ENCODE measurements at regions not wholly inside any gene's neighbourhood (a gene's known extent, or its start where the extent isn't known, plus 50 kb on each side); places are given as distances from the start of the nearest gene placed in this dataset.

DNA sequence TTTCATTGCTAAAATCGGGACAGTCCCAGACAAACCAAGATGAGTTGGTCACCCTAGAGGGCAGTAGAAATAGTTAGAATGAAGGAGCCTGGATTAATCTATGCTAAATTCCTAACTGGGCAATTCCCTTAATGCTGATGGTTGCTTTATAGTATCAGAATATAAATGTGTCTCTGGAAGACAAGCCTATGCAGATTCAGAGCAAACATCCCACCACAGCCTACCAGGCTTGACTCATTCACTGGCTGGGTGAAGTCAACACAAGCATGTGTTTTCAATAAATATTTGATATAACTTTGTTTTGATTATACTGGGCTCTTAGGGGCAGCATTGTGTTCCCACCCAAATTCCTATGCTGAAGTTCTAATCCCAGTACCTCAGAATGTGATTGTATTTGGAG lies 79.3 kb downstream of the RMI1 start:
- Histone ChIP-seq H4K20me1 (ENCODE audit: insufficient read depth) (no peaks in the 10 kb centered on the region), H3K27ac (ENCODE audit: low read length) (no peak overlapping the region), H3K79me2 (replicated peaks; ENCODE audit: insufficient read depth, low read length) (no peaks in the 10 kb centered on the region), H3K27me3 (ENCODE audit: insufficient read depth, low read depth, low read length) (no peaks in the 10 kb centered on the region), H3K4me3 (ENCODE audit: low read length) (no peak overlapping the region), H3K9me2 (ENCODE audit: insufficient read depth, low read length) (no peaks in the 10 kb centered on the region), H3K4me2 (ENCODE audit: low read length) (no peak overlapping the region), H3K9me3 (ENCODE audit: low read length) (no peaks in the 10 kb centered on the region), H3K9ac (ENCODE audit: low read length) (no peak overlapping the region), H3K36me3 (ENCODE audit: insufficient read depth, low read length) (no peaks in the 10 kb centered on the region), H2AFZ (ENCODE audit: low read depth, low read length) (no peak overlapping the region), H3F3A (ENCODE audit: insufficient read depth, low read length, poor library complexity, severe bottlenecking) (no peaks in the 10 kb centered on the region)
- TF ChIP-seq, protein P1, sequence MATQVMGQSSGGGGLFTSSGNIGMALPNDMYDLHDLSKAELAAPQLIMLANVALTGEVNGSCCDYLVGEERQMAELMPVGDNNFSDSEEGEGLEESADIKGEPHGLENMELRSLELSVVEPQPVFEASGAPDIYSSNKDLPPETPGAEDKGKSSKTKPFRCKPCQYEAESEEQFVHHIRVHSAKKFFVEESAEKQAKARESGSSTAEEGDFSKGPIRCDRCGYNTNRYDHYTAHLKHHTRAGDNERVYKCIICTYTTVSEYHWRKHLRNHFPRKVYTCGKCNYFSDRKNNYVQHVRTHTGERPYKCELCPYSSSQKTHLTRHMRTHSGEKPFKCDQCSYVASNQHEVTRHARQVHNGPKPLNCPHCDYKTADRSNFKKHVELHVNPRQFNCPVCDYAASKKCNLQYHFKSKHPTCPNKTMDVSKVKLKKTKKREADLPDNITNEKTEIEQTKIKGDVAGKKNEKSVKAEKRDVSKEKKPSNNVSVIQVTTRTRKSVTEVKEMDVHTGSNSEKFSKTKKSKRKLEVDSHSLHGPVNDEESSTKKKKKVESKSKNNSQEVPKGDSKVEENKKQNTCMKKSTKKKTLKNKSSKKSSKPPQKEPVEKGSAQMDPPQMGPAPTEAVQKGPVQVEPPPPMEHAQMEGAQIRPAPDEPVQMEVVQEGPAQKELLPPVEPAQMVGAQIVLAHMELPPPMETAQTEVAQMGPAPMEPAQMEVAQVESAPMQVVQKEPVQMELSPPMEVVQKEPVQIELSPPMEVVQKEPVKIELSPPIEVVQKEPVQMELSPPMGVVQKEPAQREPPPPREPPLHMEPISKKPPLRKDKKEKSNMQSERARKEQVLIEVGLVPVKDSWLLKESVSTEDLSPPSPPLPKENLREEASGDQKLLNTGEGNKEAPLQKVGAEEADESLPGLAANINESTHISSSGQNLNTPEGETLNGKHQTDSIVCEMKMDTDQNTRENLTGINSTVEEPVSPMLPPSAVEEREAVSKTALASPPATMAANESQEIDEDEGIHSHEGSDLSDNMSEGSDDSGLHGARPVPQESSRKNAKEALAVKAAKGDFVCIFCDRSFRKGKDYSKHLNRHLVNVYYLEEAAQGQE (IDR thresholded peaks at IDR 0.05; ENCODE audit: borderline replicate concordance): no peak
- TF ChIP-seq CTCF (IDR thresholded peaks at IDR 0.05; ENCODE audit: poor library complexity, severe bottlenecking) (no peak), RAD21 (conservative IDR thresholded peaks at IDR 0.05) (no peak), POLR2AphosphoS5 (IDR thresholded peaks at IDR 0.05) (no peak), TAF1 (IDR thresholded peaks at IDR 0.05; ENCODE audit: low read depth) (no peak)

GRCh38 chr9:84061613-84062193 lies 81.1 kb downstream of the RMI1 start:
- Histone ChIP-seq H3K4me3 (ENCODE audit: low read length) (no peak overlapping the region), H3K9me3 (ENCODE audit: low read length) (no peaks in the 10 kb centered on the region), H3K36me3 (ENCODE audit: insufficient read depth, low read length) (no peaks in the 10 kb centered on the region), H3K4me2 (ENCODE audit: low read length) (no peak overlapping the region), H2AFZ (ENCODE audit: low read depth, low read length) (no peak overlapping the region), H3K9ac (ENCODE audit: low read length) (no peak overlapping the region), H4K20me1 (ENCODE audit: insufficient read depth) (no peaks in the 10 kb centered on the region), H3K27ac (ENCODE audit: low read length) (no peak overlapping the region), H3K79me2 (replicated peaks; ENCODE audit: insufficient read depth, low read length) (no peaks in the 10 kb centered on the region), H3F3A (ENCODE audit: insufficient read depth, low read length, poor library complexity, severe bottlenecking) (no peaks in the 10 kb centered on the region), H3K9me2 (ENCODE audit: insufficient read depth, low read length) (no peaks in the 10 kb centered on the region), H3K27me3 (ENCODE audit: insufficient read depth, low read depth, low read length) (no peaks in the 10 kb centered on the region)
- no peak for TF ChIP-seq MXI1 (conservative IDR thresholded peaks at IDR 0.05; ENCODE audit: poor library complexity, severe bottlenecking)
- TF ChIP-seq SMC3 (conservative IDR thresholded peaks at IDR 0.05; ENCODE audit: poor library complexity): no peak
- no peak for TF ChIP-seq POLR2AphosphoS5 (IDR thresholded peaks at IDR 0.05)
- no peak for TF ChIP-seq RAD21 (conservative IDR thresholded peaks at IDR 0.05)
- no peak for TF ChIP-seq CTCF (IDR thresholded peaks at IDR 0.05; ENCODE audit: poor library complexity, severe bottlenecking)
- TF ChIP-seq, protein P1 (IDR thresholded peaks at IDR 0.05; ENCODE audit: borderline replicate concordance): no peak
- TF ChIP-seq EP300 (conservative IDR thresholded peaks at IDR 0.05; ENCODE audit: poor library complexity, severe bottlenecking): no peak
- TF ChIP-seq EZH2 (IDR thresholded peaks at IDR 0.05; ENCODE audit: borderline replicate concordance, insufficient read depth, low read length, poor library complexity, severe bottlenecking): no peak
- no peak for TF ChIP-seq TAF1 (IDR thresholded peaks at IDR 0.05; ENCODE audit: low read depth)

All from neural cell (in vitro differentiated cells).